Mesendoderm (in vitro differentiated cells): ENCODE measurements at regions not wholly inside any gene's neighbourhood (a gene's known extent, or its start where the extent isn't known, plus 50 kb on each side); places are given as distances from the start of the nearest gene placed in this dataset.
A peak's percentile ranks its signal among the peaks of the same experiment; 100 is the strongest.

Experiments
- DNase-seq: peaks from one replicate; pipeline ENCODE4 v3.0.0; 2013
- H2AK5ac ChIP-seq: 2 replicates; pipeline ENCODE4 v1.6.1; 2013; ENCODE audit warnings: low read length, inconsistent platforms
- H2BK120ac ChIP-seq: 2 replicates; pipeline ENCODE4 v1.6.1; 2013; ENCODE audit warnings: low read depth, mild to moderate bottlenecking, low read length, moderate library complexity, mixed read lengths
- H2BK15ac ChIP-seq: replicated peaks from 2 replicates; pipeline ENCODE4 v1.6.1; 2013; ENCODE audit warnings: low read depth, mild to moderate bottlenecking, moderate library complexity
- H2BK5ac ChIP-seq: 2 replicates; pipeline ENCODE4 v1.6.1; 2013; ENCODE audit warnings: low read length, inconsistent platforms
- H3K18ac ChIP-seq: 2 replicates; pipeline ENCODE4 v1.6.1; 2013; ENCODE audit warnings: mild to moderate bottlenecking, low read length, mixed read lengths
- H3K23ac ChIP-seq: one replicate; pipeline ENCODE4 v1.6.1; 2013; ENCODE audit warnings: low read length
- H3K27ac ChIP-seq: 2 replicates; pipeline ENCODE4 v1.5.1; 2013; ENCODE audit warnings: low read depth, mild to moderate bottlenecking, inconsistent platforms, low read length, moderate library complexity
- H3K27me3 ChIP-seq: 2 replicates; pipeline ENCODE4 v1.6.1; 2013; ENCODE audit warnings: low read length, control low read depth, mild to moderate bottlenecking, inconsistent platforms; ENCODE audit not compliant: insufficient read depth, poor library complexity
- H3K36me3 ChIP-seq: 2 replicates; pipeline ENCODE4 v1.6.1; 2013; ENCODE audit warnings: low read length, inconsistent platforms; ENCODE audit not compliant: control insufficient read depth, insufficient read depth
- H3K4ac ChIP-seq: one replicate; pipeline ENCODE4 v1.6.1; 2013; ENCODE audit warnings: low read depth, mild to moderate bottlenecking, low read length, moderate library complexity
- H3K4me1 ChIP-seq: 2 replicates; pipeline ENCODE4 v1.6.1; 2013; ENCODE audit warnings: low read depth, low read length, inconsistent platforms; ENCODE audit not compliant: control insufficient read depth
- H3K4me2 ChIP-seq: 2 replicates; pipeline ENCODE4 v1.6.1; 2013; ENCODE audit warnings: low read length
- H3K4me3 ChIP-seq: 2 replicates; pipeline ENCODE4 v1.5.1; 2013; ENCODE audit warnings: mild to moderate bottlenecking, low read length
- H3K56ac ChIP-seq: one replicate; pipeline ENCODE4 v1.6.1; 2013; ENCODE audit warnings: low read length
- H3K79me1 ChIP-seq: 2 replicates; pipeline ENCODE4 v1.6.1; 2013; ENCODE audit warnings: low read length, inconsistent platforms
- H3K79me2 ChIP-seq: 2 replicates; pipeline ENCODE4 v1.6.1; 2013; ENCODE audit warnings: mild to moderate bottlenecking, low read length; ENCODE audit not compliant: control insufficient read depth, insufficient read depth
- H3K9ac ChIP-seq: 2 replicates; pipeline ENCODE4 v1.6.1; 2013; ENCODE audit warnings: low read length, inconsistent platforms
- H4K5ac ChIP-seq: one replicate; pipeline ENCODE4 v1.6.1; 2013; ENCODE audit warnings: low read length
- H4K8ac ChIP-seq: one replicate; pipeline ENCODE4 v1.6.1; 2013; ENCODE audit warnings: low read depth, mild to moderate bottlenecking, control low read depth, low read length, moderate library complexity
- WGBS: extraction: QIAGEN DNeasy Blood & Tissue Kit; methylation state at CpG from one replicate; pipeline ENCODE4 v1.1.7; 2013; ENCODE audit warnings: low lambda C conversion rate, missing lambda C conversion rate; ENCODE audit not compliant: insufficient coverage; ENCODE audit errors: extremely low coverage; 5-methylcytosine and 5-hydroxymethylcytosine counted together

DNA sequence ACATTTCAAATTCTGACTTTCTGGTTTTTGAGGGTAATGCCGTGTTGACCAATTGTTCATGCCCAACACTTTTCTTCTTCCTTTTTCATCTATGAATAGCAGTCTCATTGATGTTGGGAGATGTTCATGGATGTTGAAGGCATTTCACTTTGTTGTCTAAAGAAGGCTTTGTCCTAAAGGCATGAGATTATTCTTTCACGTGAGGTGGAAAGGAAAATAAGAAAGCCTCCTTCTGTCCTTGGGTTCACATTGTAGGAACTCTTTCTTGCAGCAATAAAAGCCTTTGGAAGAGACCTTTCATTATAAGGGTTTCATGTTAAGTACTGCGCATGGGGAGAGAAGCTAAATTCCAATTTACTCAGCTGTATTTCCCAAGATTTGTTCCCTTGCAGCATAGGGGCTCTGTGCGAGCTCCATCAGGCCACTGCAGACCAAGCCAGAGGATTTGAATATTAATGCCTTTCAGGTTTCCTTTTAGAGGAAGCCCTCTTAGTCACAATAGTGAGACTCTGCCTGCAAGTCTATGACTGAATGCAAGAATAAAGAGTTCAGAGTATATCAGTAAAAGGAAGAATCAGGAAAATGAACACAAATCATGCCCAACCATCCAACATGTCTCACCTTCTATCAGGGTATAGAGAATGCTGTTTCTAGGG lies 274.6 kb downstream of the TMEM38B start:
- no peaks in the 10 kb centered on the region for H3K79me1 ChIP-seq
- no peak overlapping the region for H2AK5ac ChIP-seq
- H3K4me2 ChIP-seq, result no peak overlapping the region
- H4K5ac ChIP-seq, result no peak overlapping the region
- no peak overlapping the region for H3K27ac ChIP-seq
- no peak overlapping the region for H3K23ac ChIP-seq
- H3K4ac ChIP-seq, result no peak overlapping the region
- H3K27me3 ChIP-seq, result no peaks in the 10 kb centered on the region
- no peak overlapping the region for H3K9ac ChIP-seq
- no peaks in the 10 kb centered on the region for H3K4me1 ChIP-seq
- no peak overlapping the region for H4K8ac ChIP-seq
- no peak overlapping the region for H3K56ac ChIP-seq
- H2BK5ac ChIP-seq, result no peak overlapping the region
- H2BK15ac ChIP-seq, result no peak overlapping the region
- H3K18ac ChIP-seq, result no peak overlapping the region
- H3K36me3 ChIP-seq, result no peaks in the 10 kb centered on the region
- no peak for DNase-seq
- H3K4me3 ChIP-seq, result no peak overlapping the region
- no peak overlapping the region for H2BK120ac ChIP-seq
- no peaks in the 10 kb centered on the region for H3K79me2 ChIP-seq
- no CpG with 5 or more reads among the region's 4 CpGs for WGBS

DNA sequence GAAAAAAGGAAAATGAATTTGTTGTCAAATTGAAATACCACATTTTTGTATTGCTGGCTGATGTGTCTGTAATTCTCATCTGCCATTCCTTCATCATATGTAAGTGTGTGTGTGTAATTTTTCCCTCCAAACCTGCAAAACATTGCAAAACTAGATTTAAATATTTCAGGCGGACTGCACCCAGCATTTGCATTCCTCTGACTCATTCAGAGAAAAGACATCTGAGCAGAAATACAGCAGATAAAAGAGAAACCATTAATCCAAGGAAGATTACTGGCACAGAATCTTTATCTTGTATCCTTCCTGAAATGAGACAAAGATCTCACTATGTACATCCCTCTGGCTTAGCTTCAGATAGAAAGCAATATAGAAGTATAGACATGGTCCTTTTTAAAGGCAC lies 275.3 kb downstream of the TMEM38B start:
- WGBS, result no CpG with 5 or more reads among the region's 1 CpG
- H2AK5ac ChIP-seq, result no peak overlapping the region
- H3K27ac ChIP-seq, result no peak overlapping the region

DNA sequence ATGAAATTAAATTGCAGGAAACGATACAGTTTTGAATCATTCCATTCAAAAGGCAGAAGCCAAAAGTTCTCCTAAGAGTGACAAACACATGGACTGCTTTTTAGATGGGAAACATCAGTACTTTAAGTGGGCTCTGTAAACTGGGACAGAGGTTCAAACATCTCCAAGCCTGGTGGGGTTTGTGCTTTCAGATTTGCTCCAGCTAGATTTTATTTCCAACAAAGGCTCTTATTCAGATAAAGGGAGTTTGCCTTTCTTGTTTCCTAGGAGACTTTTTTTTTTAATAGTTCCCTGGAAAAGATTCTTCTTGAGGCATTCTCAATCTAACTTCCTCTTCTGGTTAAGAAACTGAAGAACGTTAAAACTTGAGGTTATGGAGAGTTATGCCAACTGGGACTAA lies 277.6 kb downstream of the TMEM38B start:
- Histone ChIP-seq H3K4me1 (peaks cover 4% of the 10 kb centered on the region), H4K5ac (no peak overlapping the region), H3K79me2 (no peaks in the 10 kb centered on the region), H3K27ac (no peak overlapping the region), H2BK5ac (no peak overlapping the region), H3K23ac (no peak overlapping the region), H3K9ac (no peak overlapping the region), H3K36me3 (no peaks in the 10 kb centered on the region), H3K4ac (no peak overlapping the region), H2BK120ac (no peak overlapping the region), H2AK5ac (no peak overlapping the region), H3K79me1 (no peaks in the 10 kb centered on the region), H3K56ac (no peak overlapping the region), H3K27me3 (no peaks in the 10 kb centered on the region), H3K4me3 (no peak overlapping the region), H3K18ac (no peak overlapping the region), H3K4me2 (no peak overlapping the region), H4K8ac (no peak overlapping the region), H2BK15ac (no peak overlapping the region)
- no peak for DNase-seq
- no CpG with 5 or more reads among the region's 2 CpGs for WGBS

More for the DNA sequence above, 275.3 kb downstream of the TMEM38B start:
- H3K79me1 ChIP-seq, result no peaks in the 10 kb centered on the region
- no peak overlapping the region for H3K23ac ChIP-seq
- no peak overlapping the region for H2BK5ac ChIP-seq
- no peak overlapping the region for H3K56ac ChIP-seq
- no peak overlapping the region for H4K5ac ChIP-seq
- no peak overlapping the region for H2BK15ac ChIP-seq
- H2BK120ac ChIP-seq, result no peak overlapping the region
- H3K36me3 ChIP-seq, result no peaks in the 10 kb centered on the region
- no peak for DNase-seq
- H3K4me2 ChIP-seq, result no peak overlapping the region
- no peaks in the 10 kb centered on the region for H3K4me1 ChIP-seq
- no peak overlapping the region for H4K8ac ChIP-seq
- no peak overlapping the region for H3K9ac ChIP-seq
- H3K79me2 ChIP-seq, result no peaks in the 10 kb centered on the region
- no peak overlapping the region for H3K18ac ChIP-seq
- no peak overlapping the region for H3K4me3 ChIP-seq
- no peak overlapping the region for H3K4ac ChIP-seq
- H3K27me3 ChIP-seq, result no peaks in the 10 kb centered on the region

DNA sequence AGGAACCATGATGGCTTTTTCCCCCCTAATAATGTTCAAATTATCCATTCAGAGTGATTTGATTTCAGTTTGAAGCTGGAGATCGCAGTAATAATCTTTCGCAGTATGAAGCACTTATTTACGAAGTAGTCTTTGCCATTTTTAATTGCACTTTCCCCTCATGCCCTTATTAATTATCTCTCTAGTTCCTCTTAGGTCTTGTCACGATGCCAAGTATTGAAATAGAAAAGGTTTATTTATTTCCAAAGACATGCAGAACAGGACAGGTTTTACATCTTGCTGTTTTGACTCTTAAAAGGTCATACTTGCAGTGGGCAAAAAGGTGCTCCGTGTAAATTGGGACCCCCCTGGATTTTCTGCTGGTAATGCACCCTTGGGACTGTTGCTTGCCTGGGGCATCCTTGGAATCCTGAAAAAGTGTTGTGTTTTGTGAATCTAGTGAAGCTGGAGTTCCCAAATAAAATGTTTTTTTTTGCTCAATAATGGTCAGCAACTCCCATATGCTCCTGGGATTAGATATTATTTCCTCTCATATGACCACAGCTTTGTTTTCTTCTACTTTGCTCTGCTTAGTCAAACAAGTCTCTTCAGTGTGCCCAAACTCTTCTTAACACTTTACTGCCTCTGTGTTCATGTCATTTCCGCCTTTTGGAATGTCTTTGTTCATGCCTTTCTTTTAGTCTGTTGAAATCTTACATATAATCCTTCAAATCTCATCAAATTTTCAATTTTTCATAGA lies 278.3 kb downstream of the TMEM38B start:
- peaks cover 9% of the 10 kb centered on the region for H3K4me1 ChIP-seq

DNA sequence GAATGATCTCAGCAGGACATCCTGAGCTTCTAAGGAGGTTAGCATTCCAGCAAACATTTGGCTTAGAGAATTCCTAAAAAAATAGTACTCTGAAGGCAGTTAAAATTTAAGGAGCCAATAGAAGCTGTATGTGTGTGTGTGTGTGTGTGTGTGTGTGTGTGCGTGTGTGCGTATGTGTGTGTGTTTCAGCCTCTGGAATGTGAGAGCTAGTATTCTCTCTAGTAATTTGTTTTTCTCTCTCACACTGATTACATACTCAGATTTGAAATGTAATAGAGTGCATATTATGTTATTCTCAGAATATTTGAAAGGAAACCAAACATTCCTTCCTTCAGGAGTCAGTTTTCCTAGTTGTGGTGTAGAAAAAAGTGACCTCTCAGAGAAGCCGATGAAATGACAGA lies 279.6 kb downstream of the TMEM38B start:
- peak; percentile 68 for DNase-seq
- no peak overlapping the region for H3K4ac ChIP-seq
- no peak overlapping the region for H3K9ac ChIP-seq
- no peak overlapping the region for H3K27ac ChIP-seq
- no CpG with 5 or more reads among the region's 3 CpGs for whole genome bisulfite sequencing
- no peak overlapping the region for H2BK120ac ChIP-seq
- H3K18ac ChIP-seq, result no peak overlapping the region
- no peak overlapping the region for H3K4me2 ChIP-seq
- H3K4me1 ChIP-seq, result peaks cover 10% of the 10 kb centered on the region
- no peak overlapping the region for H4K8ac ChIP-seq
- no peaks in the 10 kb centered on the region for H3K79me1 ChIP-seq
- no peaks in the 10 kb centered on the region for H3K36me3 ChIP-seq
- no peaks in the 10 kb centered on the region for H3K27me3 ChIP-seq
- no peak overlapping the region for H4K5ac ChIP-seq
- H3K23ac ChIP-seq, result no peak overlapping the region
- no peak overlapping the region for H3K56ac ChIP-seq
- no peak overlapping the region for H2BK15ac ChIP-seq
- no peak overlapping the region for H3K4me3 ChIP-seq
- H2BK5ac ChIP-seq, result no peak overlapping the region
- H3K79me2 ChIP-seq, result no peaks in the 10 kb centered on the region
- no peak overlapping the region for H2AK5ac ChIP-seq

More for the DNA sequence above, 278.3 kb downstream of the TMEM38B start:
- Histone ChIP-seq H3K27ac (no peak overlapping the region), H3K56ac (no peak overlapping the region), H3K18ac (no peak overlapping the region), H3K23ac (no peak overlapping the region), H4K8ac (no peak overlapping the region), H3K4me3 (no peak overlapping the region), H3K79me1 (no peaks in the 10 kb centered on the region), H2BK5ac (no peak overlapping the region), H4K5ac (no peak overlapping the region), H2AK5ac (no peak overlapping the region), H3K4me2 (no peak overlapping the region), H3K27me3 (no peaks in the 10 kb centered on the region), H2BK15ac (peak overlapping the region; percentile 57), H3K79me2 (no peaks in the 10 kb centered on the region), H3K9ac (no peak overlapping the region), H3K4ac (no peak overlapping the region), H3K36me3 (no peaks in the 10 kb centered on the region), H2BK120ac (no peak overlapping the region)
- no peak for DNase-seq
- no CpG with 5 or more reads among the region's 6 CpGs for whole genome bisulfite sequencing
